HG02938 (cell line): ENCODE measurements at regions not wholly inside any gene's neighbourhood (a gene's known extent, or its start where the extent isn't known, plus 50 kb on each side); places are given as distances from the start of the nearest gene placed in this dataset.
A peak's percentile ranks its signal among the peaks of the same experiment; 100 is the strongest.

ENCODE experiments used
- ATAC-seq: cut with Tn5 transposase; IDR thresholded peaks from one replicate; pipeline ENCODE4 v1.9.1; 2021; ENCODE audit warnings: mild to moderate bottlenecking, moderate library complexity; ENCODE audit not compliant: unreplicated experiment

DNA sequence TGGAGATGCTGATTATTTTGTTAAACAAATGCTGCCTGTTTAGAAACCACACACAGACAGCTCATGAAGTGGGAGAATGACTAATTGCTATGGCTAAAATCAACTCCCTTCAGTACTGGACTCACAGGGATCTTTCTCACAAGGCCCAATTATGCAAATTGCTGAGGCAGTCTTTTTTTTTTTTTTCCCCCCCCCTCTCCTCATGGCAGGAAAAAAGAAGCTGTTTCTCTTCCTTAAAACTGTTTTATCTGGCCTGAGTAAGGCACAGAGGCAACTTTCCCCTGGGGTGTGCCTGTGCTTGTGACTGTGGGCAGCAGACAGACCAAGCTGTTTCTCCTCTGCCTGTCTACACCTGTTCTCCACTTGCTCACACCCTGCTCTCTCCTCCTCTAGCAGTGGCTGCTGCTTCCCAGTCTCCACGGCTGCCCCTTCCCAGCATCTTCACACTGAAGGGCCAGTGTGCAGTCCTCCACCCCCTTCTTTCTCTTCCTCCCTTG is 65.4 kb upstream of the STEAP1B start:
- no peak for ATAC-seq

DNA sequence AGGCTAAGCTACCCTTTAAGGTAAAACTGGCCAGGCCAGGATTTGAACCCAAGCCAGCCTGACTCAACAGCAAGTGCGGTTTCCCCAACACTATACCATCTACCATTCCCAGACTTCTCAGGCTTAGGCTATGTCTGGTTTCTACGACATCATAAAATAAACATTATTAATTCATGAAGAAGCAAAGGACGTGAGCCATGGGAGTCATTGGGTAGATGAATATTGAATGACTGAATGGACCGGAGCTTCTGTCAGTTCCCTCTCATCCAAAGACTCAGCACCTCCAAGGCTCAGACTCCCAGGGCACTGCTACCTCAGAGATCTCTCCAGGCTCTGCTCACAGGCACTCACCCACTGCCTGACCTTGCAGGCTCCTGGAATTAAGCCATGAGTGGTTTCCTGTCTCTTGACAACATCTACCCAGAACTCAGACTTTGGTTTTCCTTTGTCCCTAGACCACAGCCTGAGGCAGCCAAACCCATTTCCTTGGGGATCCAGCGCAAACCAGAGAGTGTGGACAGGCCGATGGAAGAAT is 64.6 kb upstream of the STEAP1B start:
- ATAC-seq, result no peak

DNA sequence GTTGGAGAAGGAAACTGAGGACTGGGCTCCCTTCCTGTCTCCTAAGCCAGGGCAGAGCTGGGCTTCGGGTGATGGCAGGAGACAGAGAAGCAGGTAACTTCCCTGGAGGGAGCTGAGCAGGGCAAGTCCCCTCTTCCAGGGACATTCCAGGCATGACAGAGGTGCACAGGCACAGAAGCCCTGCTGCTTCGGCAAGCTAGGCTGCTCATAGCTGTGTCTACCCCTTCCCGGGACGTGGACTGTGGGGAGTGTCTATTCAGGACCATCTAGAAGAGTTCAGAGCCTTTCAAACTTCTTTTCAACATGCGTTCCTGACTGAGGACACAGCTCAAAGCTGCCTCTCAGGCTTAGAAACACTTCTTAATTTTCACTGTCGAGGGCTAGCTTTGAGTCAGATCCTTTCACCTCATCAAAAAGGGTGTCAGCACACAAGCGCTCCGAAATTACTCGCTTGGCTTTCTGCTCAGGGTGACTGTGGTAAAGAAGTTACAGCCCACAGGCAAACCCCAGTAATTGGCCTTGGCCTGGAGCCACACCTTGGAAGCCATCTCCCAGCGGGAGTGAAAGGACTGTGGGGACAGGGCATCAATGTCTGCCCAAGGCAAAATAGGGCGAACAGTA is 63.7 kb upstream of the STEAP1B start:
- ATAC-seq, result peak; percentile 47

DNA sequence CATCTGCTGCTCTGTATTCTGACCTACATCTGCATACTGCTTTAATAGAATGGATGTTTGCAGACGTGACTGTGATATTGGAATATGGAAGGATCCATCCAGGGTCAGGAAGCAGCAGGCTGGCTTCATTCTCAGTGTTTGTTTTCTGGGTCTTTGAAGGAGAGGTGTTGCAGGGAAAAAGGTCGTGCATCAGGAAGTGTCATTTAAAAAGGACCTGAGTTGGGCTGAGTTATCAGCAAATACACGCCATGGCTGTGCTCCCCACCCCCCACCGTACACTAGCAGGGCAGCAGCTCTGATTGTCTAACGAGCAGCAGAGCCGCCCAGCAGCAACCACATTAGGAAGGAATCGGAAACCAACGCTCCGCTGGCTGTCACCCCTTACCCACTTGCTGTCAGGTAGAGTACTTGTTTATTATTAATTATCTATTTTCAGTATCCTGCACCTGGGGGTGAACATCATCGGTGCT is 63.1 kb upstream of the STEAP1B start:
- ATAC-seq, result peak; percentile 18

DNA sequence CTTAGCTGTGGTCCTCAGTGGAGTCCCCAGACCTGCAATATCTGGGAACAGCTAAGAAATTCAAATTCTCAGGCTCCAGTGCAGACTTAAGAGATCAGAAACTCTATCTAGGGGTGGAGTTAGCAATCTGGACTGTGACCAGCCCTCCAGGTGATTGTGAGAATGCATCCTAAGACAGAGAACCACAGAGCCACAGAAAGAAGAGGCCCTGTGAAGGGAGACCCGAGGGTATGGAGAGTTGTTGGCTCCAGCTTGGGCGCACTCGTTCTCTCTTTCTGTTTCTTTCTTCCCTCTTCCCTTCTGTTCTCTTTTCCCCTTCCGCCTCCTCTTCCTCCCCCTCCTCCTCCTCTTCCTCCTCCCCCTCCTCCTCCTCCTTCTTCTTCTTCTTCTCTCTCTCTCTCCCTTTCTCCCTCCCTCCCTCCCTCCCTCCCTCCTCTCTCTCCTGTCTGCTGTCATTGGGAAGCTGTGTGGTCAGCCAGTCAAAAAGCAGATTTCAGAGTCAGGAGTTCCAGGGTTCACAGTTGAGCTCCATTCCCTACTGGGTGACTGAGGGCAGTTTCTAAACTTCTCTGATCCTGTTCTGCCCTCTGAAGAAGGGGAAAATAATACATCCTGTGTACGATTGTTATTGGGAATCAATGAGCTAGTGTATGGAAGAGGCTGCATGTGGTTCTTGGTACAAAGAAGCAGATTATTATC is 62.1 kb upstream of the STEAP1B start:
- no peak for ATAC-seq

DNA sequence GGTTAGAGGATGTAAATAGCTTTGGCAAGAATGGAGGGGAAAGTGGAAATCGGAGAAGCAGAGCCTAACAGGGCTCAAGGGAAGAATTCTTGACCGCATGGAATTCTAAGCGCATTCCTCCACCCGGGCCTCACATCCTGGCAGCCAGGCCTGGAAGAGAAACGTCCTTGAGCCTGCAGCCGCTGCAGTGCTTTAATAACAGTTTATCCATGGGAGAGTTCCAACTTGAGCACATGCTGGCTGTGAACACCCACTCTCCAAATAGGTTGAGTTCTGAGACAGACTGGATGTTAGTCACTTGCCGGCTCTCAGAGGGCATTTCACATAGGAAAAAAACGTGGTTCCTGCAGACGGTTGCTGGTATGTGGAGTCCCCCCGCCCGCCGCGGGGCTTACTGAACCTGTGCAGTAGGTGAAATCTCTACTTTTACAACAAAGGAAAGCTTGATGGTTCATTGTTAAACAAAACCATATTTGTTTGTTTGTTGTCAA is 61.4 kb upstream of the STEAP1B start:
- ATAC-seq, result no peak

DNA sequence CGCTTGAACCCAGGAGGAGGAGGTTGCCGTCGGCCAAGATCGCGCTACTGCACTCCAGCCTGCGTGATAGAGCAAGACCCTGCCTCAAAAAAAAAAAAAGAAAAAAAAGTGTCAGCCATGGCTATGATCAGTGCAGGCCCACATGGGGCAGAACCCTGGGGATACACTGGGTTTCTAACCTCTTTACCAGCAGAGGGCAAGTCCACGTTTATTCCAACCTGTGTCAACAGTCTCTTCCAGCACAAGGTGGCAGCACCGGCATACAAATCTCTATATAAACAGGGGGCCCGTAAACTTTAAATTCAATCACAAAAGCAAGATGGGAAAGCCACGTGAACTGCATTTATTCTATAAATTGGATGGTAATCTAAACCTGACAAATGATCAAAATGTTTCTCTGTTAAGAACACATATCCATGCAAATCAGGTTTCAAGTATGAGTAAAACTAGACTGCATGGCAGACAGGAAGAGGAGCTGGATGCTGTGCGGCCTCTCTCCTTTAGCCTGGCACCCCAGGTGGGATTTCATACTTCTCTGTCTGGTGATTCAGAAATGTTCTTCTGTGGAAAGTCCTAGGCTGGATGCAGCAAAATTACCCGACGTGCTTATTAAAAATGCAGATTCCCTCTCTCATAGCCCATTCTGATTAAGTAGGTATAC is 60.0 kb upstream of the STEAP1B start:
- peak; percentile 43 for ATAC-seq

DNA sequence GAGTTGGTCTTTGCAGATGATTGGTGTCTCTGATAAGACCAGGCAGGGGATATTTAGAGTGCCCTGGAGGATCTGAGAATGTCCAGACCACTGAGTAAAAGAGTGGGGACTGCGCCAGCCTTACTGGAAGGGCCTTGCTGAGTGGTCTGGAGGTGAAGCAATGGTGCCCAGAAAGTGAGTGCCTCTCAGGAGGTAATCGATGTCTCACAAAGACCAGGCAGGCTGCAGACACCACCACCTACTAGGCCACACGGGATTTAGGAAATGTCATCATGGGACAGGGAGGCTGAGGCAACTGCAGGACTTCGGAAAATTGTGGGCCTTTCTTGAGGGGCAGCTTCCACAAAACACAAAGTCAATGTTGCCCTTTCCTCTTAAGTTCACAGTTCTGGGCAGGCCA is 57.2 kb upstream of the STEAP1B start:
- ATAC-seq, result no peak

DNA sequence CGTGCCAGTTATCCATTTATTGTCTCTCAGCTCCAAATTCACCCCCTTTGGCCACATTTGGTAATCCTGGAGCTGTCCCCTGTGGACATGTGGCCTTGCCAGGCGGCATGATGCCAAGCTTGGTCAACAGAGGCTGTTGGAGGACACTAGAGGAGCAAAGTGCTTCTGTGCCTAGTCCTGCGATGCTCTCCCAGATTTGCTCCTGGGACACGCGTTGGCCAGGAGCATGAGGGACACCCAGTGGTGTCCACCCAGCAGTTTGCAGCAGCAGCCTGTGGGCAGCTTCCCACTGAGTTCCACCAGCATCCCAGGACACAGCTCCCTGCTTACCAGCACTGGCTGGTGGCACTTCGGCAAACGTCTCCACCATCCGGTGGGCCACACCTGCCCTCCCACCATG is 55.5 kb upstream of the STEAP1B start:
- ATAC-seq, result no peak

DNA sequence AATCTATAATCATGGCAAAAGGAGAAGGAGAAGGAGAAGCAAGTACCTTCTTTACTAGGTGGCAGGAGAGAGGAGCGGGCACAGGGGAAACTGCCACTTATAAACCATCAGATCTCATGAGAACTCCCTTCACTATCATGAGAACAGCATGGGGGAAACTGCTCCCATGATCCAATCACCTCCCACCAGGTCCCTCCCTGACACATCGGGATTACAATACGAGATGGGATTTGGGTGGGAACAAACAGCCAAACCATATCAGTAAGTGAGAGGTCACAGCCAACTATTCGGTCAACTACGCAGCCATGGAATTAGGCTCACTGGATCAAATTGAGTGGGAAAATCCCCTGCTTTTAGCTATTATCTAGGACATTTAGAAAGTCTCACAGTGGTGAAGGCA is 54.2 kb upstream of the STEAP1B start:
- ATAC-seq, result no peak

DNA sequence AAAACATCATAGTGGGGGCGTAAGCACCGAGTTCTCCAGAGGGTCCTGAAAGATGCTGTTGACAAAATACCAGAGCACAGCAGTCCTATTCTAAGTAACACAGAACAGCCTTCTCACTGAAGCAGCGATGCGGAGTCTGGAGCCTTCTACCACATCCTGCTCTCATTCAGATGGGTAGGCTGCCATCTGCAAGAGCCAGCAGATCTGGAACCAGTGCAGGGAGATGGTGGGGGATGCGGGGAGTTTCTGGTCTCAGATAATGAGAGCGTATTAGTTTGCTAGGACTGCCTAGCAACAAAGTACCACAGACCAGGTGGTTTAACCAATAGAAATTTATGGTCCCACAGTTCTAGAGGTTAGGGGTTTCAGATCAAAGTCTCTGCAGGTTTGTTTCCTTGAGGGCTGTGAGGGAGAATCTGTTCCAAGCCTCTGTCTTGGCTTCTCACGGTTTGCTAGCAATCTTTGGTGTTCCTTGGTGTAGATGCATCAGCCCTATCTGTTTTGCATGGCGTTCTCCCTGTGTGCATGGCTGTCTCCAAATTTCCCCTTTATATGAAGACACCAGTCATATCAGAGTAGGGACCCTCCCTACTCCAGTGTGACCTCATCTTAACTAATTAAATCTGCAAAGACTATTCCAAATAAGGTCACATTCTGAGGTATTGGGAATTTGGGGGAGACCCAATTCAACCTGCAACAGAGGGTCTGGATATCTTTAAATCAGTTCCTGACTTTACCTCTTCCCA is 52.0 kb upstream of the STEAP1B start:
- ATAC-seq, result peak; percentile 90

DNA sequence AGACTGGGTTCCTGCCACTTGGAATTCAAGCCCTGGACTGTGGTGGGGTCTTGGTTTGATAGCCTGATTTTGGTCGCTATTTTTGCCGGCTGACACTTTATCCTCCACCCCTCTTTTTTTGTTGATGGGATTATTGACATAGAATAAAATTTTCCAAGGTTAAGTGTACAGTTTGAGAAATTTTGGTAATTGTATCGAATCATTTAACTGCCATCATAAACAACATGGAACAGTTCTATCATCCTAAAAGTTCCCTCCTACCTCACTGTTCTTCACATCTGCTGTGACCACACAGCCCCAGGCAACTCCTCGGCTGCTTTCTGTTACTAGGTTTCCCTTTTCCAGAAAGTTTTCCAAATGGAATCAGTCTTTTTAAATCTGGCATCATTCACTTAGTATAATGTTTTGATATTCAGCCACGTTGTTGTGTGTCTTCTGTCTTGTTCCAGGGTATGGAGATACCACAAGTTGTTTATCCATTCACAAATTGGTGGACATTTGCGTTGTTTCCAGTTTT is 50.6 kb upstream of the STEAP1B start:
- ATAC-seq, result no peak

DNA sequence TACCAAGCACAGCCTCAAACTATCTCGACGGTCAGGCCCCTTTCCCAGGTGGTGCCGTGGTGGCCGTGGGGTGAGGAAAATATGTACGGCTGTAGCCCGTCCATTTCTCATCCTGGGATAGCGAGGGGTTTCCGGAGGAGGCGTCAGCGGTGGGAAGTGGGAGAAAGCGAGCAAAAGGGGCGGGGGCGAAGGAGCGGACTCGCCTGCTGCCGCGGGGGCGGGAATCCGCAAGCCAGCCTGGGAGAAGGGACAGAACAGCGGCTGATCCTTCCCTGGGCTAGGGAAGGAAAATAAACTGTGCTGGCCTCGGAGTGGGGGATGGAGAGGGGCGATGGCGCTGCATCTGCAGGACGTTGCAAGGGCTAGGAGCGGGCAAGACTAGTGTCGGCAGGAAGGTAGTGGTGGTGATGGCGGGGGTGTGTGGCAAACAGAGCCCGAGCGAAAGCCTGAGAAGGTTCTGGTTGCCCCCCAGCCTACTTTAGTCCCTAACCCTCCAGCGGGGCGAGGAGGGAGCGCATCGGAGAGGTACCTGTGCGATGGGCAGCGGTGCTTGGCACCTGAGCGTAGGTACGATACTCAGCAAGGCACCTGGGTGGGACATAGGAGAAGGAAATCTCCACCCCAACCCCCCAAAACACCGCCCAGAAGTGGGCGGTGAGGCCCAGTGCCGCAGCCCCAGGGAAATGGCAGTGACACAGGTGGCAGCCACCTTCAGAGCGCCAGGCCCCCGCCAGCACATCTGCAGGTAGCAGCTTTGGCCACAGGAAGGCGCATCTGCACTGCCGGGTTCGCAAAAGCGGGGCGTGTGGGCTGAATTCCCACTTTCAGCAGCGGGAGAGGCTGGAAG is 49.9 kb upstream of the STEAP1B start:
- ATAC-seq, result no peak
